Eye (tissue), 1 donor: ENCODE measurements at regions not wholly inside any gene's neighbourhood (a gene's known extent, or its start where the extent isn't known, plus 50 kb on each side); places are given as distances from the start of the nearest gene placed in this dataset.
"Not testable (repeated sequence)": the region's sequence is repeated elsewhere in the genome, so short reads cannot be mapped to it uniquely, and the experiment has no call there.

Source experiments
- DNase-seq: peaks from one replicate; pipeline ENCODE4 v3.0.0-alpha.2; 2015

DNA sequence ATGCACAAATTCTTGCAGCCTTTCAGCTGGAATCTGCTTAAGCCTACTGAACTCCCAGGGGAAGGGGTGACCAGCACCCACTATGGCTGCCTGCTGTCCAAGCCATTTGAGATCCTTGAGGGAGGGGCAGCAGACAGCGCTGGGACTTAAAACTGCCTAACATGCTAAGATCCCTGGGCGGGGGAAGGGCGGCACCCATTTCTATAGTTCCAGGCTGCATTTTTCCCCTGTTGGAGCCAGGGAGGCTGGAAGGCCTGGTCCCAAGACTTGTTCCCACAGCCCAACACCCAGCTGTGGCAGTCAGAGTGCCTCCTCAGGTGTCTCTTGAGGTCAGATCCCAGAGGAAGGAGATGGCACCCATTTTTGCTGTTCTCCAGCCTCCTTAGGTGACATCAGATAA lies 1061.3 kb upstream of the COX7C start:
- DNase-seq, result no peak

DNA sequence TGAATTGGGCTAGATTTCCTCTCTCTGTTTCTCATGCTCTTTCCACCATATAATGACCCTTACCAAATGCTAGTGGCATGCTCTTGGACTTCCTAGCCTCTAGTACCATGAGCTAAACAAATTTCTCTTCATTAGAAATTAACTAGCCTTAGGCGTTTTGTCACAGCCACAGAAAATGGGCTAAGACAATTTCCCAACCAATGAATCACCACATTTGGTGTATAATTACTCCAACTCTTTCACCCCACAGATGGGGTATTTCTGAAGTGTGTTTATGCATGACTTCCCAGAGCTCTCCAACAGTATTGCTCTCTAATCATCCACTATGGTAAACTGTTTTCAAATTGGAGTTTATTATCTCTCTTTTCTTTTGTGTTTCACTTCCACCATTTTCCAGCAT lies 1041.1 kb upstream of the COX7C start:
- DNase-seq, result no peak

DNA sequence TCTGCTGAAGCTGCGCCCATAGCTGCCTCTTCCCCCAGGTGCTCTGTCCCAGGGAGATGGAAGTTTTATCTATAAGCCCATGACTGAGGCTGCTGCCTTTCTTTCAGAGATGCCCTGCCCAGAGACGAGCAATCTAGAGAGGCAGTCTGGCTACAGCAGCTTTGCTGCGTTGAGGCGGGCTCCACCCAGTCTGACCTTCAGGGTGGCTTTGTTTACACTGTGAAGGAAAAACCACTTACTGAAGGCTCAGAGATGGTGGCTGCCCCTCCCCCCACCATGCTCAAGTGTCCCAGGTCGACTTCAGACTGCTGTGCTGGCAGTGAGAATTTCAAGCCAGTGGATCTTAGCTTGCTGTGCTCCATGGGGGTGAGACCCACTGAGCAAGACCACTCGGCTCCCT lies 1029.9 kb upstream of the COX7C start:
- DNase-seq, result not testable (repeated sequence)

DNA sequence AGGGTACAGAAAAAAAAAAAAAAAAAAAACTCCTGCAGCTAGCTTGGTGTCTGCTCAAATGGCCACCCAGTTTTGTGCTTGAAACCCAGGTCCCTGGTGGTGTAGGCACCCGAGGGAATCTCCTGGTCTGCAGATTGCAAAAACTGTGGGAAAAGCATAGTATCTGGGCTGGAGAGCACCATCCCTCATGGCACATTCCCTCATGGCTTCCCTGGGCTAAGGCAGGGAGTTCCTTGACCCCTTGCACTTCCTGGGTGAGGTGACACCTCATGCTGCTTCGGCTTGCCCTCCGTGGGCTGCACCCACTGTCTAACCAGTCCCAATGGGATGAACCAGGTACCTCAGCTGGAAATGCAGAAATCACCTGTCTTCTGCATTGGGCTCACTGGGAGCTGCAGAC lies 1029.5 kb upstream of the COX7C start:
- not testable (repeated sequence) for DNase-seq

DNA sequence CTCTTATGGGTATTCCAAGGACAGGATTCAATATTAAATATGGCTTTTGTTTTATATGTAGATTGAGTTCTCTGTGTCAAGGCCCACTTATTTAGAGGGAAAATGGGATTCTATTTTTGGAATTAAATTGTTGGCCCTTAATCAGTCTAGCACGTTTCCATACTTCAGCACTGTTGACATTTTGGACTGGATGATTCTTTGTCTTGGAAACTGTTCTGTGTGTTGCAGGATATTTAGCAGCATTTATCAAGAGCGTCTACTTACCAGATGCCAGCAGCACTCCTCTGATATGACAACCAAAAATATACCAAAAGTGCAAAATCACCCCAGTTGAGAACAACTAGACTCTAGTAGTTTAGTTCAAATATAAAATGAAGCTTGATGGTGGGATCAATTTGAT lies 1027.0 kb upstream of the COX7C start:
- DNase-seq, result no peak

DNA sequence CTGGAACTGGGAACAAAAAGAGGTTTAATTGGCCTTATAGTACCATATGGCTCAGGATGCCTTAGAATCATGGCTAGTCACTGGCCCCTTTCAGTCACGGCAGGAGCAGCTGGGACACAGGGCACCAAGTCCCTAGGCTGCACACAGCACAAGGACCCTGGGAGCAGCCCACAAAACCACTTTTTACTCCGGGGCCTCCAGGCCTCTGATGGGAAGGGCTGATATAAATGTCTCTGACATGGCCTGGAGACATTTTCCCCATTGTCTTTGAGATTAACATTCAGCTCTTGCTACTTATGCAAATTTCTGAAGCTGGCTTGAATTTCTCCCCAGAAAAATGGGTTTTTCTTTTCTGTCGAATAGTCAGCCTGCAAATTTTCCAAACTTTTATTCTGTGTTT lies 1026.4 kb upstream of the COX7C start:
- no peak for DNase-seq

DNA sequence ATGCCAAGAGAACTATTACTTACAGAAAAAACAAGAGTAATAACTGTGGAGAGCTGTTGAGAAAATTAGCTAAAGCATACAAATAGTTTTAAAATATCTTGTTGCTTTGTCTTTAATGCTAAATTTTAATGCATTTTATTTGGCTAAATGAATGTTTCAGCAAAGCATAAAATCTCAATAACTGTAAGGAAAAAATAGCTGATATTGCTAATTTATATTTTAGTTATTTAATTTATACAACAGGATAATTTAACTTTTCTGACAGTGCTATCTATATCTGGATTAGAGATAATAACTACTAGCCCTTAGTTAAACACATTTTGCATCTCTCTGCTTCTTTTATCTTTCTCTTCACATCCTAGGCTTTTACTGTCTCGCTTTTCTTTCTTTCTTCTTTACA lies 1014.9 kb upstream of the COX7C start:
- no peak for DNase-seq

DNA sequence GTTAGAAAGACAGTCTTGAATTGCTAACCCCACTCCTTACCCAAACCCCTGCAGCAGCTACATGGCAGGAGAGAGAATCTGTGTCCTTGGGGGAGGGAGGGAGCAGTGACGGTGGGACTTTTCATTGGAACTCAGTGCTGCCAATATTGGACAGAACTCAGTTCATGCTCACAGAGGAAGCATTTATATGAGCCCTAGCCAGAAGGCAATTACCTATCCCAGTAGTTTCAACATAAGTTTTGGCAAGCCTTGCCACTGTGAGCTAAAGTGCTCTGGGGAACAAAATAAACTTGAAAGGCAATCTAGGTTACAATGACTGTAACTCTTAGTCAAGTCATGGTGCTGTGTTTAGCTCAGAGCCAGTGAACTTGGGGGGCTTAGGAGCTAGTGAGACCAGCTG lies 1013.4 kb upstream of the COX7C start:
- DNase-seq, result no peak

DNA sequence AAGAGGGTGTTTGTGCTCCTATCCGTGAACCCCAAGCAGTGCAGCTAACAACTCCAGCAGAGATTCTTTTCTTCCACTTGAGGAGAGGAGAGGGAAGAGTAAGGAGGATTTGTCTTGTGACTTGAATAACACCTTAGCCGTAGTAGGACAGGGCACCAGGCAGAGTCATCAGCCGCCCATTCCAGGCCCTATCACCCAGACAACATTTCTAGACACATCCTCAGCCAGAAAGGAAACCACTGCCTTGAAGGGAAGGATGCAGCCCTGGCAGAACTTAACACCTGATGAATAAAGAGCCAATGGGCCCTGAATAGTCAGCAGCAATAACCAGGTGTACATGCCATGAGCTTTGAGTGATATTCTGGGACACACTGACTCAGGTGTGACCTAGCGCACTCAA lies 1013.0 kb upstream of the COX7C start:
- DNase-seq, result no peak

DNA sequence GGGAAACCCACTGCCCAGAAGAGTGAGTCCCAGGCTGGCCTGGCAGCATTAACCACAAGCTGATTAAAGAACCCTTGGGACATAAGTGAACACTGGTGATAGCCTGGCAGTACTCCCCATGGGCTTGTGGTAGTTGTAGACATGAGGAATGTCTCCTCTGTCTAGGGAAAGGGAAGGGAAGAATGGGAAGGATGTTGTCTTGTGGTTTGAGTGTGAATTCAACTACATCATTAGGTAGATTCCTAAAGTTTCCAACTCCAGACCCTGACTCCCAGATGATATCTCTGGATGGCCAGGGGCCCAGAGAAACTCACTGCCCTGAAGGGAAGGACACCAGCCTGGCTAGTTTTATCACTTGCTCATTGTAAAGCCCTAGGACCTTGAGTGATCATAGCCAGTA lies 1012.4 kb upstream of the COX7C start:
- no peak for DNase-seq

DNA sequence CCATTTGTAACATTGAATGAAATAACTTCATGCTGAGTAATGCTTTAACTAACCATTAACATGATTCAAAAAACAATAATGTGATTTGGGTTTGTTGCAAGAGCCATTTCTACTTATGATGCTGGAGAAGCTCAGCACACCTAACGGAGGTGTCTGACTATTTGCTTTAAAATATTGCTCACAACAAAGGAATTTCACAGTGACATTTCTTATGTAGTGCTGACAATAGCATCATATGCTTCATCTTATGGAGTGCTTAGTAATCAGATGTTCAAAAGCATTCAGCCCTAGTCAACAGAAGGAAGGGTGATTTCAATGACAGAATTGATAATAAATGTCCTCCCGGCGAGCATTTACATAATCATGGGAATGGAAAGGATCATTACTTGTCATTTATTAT lies 1003.3 kb upstream of the COX7C start:
- no peak for DNase-seq

DNA sequence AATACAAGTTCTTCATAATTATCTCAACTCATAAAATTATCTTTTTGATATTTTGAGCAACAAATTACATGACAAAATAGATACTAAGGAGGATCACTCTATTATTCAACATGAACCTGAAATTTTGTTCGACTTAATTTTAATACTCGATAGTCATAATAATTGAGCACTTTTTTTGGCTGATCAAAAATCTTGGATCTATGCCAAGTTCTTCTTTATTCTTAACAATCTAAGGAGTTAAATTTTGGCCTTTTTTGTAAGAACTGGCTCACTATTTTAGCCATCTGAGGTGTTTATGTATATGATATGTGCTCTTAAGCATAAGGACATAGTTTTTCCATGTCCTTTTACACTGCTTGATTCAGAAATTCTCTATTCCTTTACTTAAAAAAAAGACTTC lies 996.1 kb upstream of the COX7C start:
- no peak for DNase-seq

DNA sequence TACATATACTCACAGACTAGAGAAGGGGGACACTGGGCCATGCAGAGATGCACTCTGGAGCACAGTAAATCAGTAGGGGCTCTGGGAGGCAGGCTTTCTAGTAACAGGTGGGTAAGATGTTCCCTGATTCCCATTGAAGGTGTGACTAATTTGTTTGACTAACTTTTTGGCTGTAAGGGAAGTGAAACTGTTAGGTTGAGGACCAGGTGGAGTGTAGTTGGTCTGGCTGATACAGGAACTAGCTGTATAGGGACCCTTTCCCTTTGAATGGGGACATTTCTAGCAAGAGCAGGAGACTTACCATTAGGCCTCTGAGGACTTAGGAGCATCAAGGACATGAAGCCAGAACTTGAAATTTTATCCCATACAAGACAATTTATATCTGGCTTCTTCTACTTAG lies 989.6 kb upstream of the COX7C start:
- DNase-seq, result no peak

DNA sequence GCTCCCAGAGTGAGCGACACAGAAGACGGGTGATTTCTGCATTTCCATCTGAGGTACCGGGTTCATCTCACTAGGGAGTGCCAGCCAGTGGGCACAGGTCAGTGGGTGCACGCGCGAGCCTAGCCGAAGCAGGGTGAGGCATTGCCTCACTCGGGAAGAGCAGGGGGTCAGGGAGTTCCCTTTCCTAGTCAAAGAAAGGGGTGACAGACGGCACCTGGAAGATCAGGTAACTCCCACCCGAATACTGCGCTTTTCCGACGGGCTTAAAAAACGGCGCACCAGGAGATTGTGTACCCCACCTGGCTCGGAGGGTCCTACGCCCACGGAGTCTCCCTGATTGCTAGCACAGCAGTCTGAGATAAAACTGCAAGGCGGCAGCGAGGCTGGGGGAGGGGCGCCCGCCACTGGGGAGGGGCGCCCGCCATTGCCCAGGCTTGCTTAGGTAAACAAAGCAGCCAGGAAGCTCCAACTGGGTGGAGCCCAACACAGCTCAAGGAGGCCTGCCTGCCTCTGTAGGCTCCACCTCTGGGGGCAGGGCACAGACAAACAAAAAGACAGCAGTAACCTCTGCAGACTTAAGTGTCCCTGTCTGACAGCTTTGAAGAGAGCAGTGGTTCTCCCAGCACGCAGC lies 979.1 kb upstream of the COX7C start:
- not testable (repeated sequence) for DNase-seq

DNA sequence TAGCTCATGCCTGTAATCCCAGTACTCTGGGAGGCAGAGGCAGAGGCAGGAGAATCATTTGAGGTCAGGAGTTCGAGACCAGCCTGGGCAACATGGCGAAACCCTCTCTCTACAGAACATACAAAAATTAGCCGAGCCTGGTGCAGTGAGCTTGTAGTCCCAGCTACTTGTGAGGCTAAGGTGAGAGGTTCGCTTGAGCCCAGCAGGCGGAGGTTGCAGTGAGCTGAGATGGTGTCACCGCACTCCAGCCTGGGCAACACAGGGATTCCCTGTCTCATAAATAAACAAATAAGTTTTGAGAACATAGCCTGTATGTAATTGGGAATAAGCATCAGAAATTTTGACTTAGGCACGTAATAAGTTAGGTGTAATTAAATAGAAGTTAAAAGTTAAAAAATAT lies 971.7 kb upstream of the COX7C start:
- no peak for DNase-seq

DNA sequence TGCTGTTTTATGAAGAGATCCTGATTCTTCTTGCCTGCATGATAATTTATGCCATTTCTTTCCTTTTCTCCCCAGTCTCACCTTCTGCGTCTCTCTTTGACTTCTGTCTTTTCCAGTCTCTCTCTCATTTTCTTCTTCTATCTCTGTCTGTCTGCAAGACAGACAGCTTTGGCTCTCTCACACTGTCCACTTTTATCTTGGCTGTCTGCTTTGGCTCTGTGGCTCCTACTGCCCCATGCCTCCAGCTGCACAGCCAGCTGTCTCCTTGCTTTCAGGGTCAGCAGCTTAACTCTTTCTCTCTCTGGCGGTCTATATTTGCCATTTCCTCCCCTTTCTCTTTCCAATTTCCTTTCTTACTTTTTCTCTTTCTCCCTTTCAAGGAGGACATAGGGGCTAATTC lies 971.1 kb upstream of the COX7C start:
- no peak for DNase-seq

DNA sequence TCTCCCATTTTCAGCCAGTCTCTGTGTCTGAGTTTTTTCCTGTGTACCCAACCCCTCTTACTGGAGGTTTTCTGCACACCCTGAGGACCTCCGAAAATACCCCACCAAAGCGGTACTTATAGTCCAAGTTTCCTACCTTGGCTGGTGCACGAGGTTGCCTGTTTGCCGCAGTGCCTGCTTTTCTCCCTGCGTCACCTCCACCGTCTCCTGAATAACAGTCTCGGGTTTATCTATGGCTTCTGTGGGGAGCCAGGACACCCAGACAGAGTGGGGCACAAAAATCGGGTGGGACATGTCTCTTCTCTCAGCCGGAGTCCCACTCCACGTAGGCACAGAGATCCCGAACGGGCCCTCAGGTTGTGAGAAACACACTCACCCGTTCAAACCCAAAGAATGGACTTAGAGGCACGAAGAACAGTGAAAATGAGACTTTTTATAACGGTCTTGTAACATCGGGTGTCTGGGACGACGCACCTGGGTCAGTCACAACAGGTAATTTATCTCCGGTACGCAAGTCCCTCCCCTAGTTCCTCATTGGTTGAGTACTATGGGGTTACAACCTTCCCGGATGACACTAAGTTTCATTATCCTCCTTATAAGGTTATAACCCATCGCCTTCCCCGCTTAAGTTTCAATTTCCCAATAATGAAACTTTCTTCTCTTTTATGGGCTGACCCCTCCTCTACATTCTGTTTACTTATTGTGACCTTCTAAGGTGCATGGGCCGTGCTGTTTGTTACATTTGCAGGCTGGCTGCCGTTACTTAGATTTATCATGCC lies 970.2 kb upstream of the COX7C start:
- no peak for DNase-seq

DNA sequence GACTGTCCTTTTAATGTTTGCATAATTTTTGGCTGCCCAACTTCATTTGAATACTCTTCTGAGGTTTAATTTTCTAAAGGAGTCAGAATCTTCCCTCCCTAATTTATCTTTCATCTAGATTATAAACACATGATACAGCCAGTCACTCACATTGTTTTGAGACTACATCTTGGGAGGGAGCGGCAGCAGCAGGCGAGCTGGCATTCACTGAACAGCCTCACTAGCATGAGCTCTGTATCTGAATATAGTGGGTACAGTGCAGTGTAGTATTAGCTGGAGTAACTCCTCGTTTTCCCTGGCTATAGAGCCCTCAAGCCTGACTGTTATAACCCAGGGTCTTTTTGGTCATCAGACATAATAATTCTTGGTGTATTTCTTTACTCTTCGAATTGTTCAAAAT lies 969.2 kb upstream of the COX7C start:
- DNase-seq, result no peak

DNA sequence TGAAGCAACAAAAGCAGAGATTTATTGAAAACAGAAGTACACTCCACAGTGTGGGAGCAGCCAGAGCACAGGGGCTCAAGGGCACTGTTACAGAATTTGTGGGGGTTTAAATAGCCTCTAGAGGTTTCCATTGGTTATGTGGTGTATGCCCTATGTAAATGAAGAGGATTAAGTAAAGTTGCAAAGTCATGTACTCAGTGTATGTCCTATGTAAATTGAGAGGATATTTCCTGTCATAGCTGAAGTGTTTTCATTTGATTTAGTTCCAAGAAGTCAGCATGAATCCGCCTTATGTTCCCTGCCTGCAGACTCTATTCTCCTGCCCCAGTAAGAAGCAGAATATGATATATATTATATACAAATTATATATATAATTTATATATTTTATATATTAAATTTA lies 966.0 kb upstream of the COX7C start:
- peak; percentile 9 for DNase-seq

DNA sequence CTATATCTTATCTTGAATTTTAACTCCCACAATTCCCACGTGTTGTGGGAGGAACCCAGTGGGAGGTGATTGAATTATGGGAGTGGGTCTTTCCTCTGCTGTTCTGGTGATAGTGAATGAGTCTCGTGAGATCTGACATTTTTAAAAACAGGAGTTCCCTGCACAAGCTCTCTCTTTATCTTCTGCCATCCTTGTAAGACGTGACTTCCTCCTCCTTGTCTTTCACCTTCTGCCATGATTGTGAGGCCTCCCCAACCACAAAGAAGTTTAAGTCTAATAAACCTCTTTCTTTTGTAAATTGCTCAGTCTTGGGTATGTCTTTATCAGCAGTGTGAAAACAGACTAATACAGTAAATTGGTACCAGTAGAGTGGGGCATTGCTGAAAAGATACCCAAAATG lies 963.6 kb upstream of the COX7C start:
- not testable (repeated sequence) for DNase-seq

DNA sequence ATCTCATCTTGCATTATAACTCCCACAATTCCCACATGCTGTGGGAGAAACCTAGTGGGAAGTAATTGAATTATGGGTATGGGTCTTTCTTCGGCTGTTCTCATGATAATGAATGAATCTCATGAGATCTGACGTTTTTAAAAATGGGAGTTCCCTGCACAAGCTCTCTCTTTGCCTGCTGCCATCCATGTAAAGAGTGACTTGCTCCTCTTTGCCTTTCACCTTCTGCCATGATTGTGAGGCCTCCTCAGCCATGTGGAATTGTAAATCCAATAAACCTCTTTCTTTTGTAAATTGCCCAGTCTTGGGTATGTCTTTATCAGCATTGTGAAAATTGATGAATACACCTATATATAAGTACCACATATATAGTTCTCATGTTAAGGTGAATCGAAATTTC lies 961.7 kb upstream of the COX7C start:
- DNase-seq, result no peak

DNA sequence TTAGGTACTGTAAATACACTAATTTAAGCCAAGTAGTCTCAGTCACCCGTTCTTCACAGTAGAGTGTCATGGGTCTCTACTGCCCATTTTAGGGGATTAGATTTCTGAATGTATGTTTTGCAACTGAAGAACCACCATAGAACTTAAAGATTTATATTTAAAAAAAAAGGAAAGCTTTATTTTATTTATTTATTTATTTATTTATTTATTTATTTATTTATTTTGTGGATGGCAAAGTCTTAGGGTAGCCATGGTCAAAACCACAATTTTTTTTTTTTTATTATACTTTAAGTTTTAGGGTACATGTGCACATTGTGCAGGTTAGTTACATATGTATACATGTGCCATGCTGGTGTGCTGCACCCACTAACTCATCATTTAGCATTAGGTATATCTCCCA lies 960.4 kb upstream of the COX7C start:
- not testable (repeated sequence) for DNase-seq

DNA sequence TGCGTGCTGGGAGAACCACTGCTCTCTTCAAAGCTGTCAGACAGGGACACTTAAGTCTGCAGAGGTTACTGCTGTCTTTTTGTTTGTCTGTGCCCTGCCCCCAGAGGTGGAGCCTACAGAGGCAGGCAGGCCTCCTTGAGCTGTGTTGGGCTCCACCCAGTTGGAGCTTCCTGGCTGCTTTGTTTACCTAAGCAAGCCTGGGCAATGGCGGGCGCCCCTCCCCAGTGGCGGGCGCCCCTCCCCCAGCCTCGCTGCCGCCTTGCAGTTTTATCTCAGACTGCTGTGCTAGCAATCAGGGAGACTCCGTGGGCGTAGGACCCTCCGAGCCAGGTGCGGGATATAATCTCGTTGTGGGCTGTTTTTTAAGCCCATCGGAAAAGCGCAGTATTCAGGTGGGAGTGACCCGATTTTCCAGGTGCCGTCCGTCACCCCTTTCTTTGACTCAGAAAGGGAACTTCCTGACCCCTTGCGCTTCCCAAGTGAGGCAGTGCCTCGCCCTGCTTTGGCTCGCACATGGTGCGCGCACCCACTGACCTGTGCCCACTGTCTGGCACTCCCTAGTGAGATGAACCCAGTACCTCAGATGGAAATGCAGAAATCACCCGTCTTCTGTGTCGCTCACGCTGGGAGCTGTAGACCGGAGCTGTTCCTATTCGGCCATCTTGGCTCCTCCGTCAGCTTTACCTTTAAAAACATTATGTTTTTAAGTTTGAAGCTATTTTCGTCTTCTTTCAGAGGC lies 954.6 kb upstream of the COX7C start:
- DNase-seq, result not testable (repeated sequence)

DNA sequence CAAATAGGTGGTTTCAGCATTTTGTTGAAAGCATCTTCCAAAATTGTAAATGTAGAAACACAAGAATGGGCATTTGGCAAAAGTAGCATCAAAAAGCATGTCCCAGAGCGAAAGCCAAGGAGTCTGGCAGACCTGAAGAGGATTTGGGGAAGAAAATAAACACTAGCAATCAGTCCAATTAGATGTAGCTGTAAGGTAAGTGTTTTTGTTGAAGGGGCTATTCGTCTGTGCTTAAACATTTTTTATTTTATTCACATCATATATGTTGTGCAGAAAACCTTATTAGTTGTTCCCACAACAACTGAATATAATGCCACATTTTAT lies 954.1 kb upstream of the COX7C start:
- no peak for DNase-seq
